ENCODE measurements at regions not wholly inside any gene's neighbourhood (a gene's known extent, or its start where the extent isn't known, plus 50 kb on each side); places are given as distances from the start of the nearest gene placed in this dataset.

DNA sequence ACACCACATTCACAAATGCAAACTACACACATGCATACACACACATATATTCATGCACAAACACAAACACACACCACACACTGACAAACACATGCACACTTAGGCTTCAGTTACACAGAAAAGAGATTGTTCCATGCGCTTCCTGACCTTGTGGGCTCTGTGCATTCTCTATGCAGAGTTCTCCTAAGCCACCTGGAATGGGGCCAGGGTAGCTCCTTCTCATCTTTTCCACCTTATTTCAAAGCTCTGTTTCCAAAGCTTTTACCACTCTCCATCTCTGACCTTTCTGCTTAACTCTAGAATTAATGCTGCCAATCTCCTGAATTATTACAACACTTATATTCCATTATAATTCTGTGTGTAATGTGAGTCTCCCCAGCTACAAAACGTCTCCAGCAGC, 522.3 kb upstream of the MYT1L start:
- H3K36me3 ChIP-seq, result no peaks in the 10 kb centered on the region
- no peaks in the 10 kb centered on the region for H3K27me3 ChIP-seq
- no peak overlapping the region for H3K4me3 ChIP-seq
- no peak for DNase-seq (ENCODE audit: low spot score in 2 of 2)
- H3K4me1 ChIP-seq, result no peaks in the 10 kb centered on the region
- TF ChIP-seq, protein P1, sequence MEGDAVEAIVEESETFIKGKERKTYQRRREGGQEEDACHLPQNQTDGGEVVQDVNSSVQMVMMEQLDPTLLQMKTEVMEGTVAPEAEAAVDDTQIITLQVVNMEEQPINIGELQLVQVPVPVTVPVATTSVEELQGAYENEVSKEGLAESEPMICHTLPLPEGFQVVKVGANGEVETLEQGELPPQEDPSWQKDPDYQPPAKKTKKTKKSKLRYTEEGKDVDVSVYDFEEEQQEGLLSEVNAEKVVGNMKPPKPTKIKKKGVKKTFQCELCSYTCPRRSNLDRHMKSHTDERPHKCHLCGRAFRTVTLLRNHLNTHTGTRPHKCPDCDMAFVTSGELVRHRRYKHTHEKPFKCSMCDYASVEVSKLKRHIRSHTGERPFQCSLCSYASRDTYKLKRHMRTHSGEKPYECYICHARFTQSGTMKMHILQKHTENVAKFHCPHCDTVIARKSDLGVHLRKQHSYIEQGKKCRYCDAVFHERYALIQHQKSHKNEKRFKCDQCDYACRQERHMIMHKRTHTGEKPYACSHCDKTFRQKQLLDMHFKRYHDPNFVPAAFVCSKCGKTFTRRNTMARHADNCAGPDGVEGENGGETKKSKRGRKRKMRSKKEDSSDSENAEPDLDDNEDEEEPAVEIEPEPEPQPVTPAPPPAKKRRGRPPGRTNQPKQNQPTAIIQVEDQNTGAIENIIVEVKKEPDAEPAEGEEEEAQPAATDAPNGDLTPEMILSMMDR (IDR thresholded peaks at IDR 0.05), result no peak
- TF ChIP-seq POLR2A (IDR thresholded peaks at IDR 0.05), result no peak
- no peak for TF ChIP-seq POLR2AphosphoS5 (IDR thresholded peaks at IDR 0.05)
- 57% methylated on average over 2 of the region's 2 CpGs for WGBS
- H3K27ac ChIP-seq, result no peak overlapping the region
- no peaks in the 10 kb centered on the region for H3K9me3 ChIP-seq

DNA sequence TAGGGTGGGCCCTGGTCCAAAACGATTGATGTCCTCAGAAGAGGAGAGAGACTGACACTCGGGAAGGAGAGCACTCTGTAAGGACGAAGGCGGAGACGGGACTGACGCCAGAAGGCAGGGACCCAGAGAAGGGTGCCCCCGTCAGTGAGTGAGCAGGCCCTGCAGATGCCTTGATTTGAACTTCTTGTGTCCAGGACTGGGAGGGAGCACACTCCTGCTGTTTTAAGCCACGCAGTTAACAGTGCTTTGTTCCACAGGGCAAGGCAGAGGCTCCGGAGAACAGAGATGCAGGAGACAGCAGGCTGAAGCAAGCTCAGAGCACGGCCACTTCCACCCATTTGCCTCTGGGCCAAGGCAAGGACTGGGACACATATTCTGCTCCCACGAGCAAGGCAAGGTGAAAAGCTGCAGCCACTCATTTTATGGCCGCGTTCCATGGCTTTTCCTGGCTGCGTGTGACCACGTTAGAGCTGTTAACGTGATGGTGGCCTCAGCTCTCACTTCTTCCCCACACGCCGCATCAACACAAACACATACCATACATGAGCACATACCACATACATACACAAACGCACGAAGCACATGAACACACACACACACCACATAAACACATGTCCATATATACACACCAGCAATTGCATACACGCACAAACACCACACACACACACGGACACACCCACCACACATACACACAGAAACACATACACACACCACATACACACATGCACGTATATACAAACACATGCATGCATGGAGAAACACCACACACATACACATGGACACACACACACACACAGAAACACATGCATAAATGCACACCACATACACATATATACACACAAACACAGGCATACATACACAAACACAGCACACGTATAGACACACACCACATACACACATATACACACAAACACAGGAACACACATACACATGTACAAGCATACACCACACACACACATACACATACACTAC, 521.0 kb upstream of the MYT1L start:
- Histone ChIP-seq H3K4me1 (peaks cover 4% of the 10 kb centered on the region), H3K4me3 (no peak overlapping the region), H3K27ac (no peak overlapping the region), H3K9me3 (no peaks in the 10 kb centered on the region), H3K36me3 (no peaks in the 10 kb centered on the region), H3K27me3 (no peaks in the 10 kb centered on the region)
- DNase-seq (ENCODE audit: low spot score in 2 of 2), result no peak
- no peak for TF ChIP-seq POLR2AphosphoS5 (IDR thresholded peaks at IDR 0.05)
- TF ChIP-seq, protein P1 (IDR thresholded peaks at IDR 0.05), result no peak
- TF ChIP-seq POLR2A (IDR thresholded peaks at IDR 0.05), result no peak
- TF ChIP-seq EP300 (IDR thresholded peaks at IDR 0.05), result no peak
- WGBS, result 71% methylated on average over 24 of the region's 24 CpGs

DNA sequence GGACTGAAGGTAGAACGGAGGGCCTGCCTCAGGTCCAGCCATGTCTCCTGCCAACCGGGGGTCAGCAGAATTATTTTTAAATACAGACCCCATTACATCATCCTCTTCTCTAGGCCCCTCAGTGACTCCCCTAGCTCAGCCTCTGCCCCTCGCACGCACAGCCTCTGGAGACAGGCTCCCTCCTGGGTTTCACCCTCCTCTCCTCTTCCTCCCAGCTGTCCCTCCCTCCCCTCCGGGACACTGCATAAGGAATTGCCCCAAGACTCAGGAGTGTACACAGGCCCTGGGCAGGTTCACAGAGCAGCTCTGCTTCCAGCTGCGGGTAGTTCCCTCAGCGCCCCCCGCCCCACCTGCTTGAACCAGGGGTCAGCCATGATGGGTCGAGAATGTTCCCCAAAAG, 520.2 kb upstream of the MYT1L start:
- no peak overlapping the region for H3K27ac ChIP-seq
- WGBS, result 82% methylated on average over 9 of the region's 9 CpGs
- no peaks in the 10 kb centered on the region for H3K9me3 ChIP-seq
- peaks cover 12% of the 10 kb centered on the region for H3K4me1 ChIP-seq
- H3K4me3 ChIP-seq, result no peak overlapping the region
- TF ChIP-seq POLR2AphosphoS5 (IDR thresholded peaks at IDR 0.05) (no peak), POLR2A (IDR thresholded peaks at IDR 0.05) (no peak), EP300 (IDR thresholded peaks at IDR 0.05) (no peak)
- TF ChIP-seq, protein P1 (IDR thresholded peaks at IDR 0.05), result no peak
- DNase-seq (ENCODE audit: low spot score in 2 of 2), result no peak
- no peaks in the 10 kb centered on the region for H3K27me3 ChIP-seq
- no peaks in the 10 kb centered on the region for H3K36me3 ChIP-seq

DNA sequence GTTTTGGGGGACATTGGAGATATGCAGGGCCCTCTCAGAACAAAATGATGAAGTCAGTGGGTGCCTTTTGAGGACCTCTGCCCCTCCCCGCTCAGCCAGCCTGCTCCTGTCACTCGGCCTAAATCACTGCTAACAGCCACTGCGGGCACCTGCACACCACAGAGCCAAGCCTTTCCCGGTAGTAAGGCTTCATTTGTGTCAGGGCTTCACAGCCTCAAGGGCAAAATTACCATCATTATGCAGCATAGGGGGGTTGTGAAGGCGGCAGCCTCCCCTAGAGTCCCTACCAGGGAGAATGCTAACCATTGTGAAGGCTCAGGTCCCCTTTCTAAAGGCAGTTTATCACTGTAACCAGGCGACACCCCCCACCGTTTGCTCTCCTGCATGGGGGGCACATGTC, 519.8 kb upstream of the MYT1L start:
- H3K9me3 ChIP-seq, result no peaks in the 10 kb centered on the region
- peaks cover 17% of the 10 kb centered on the region for H3K4me1 ChIP-seq
- 86% methylated on average over 6 of the region's 7 CpGs for WGBS
- TF ChIP-seq, protein P1 (IDR thresholded peaks at IDR 0.05), result no peak
- TF ChIP-seq POLR2AphosphoS5 (IDR thresholded peaks at IDR 0.05) (no peak), EP300 (IDR thresholded peaks at IDR 0.05) (no peak), POLR2A (IDR thresholded peaks at IDR 0.05) (no peak)
- H3K36me3 ChIP-seq, result no peaks in the 10 kb centered on the region
- no peaks in the 10 kb centered on the region for H3K27me3 ChIP-seq
- no peak overlapping the region for H3K4me3 ChIP-seq
- no peak overlapping the region for H3K27ac ChIP-seq
- no peak for DNase-seq (ENCODE audit: low spot score in 2 of 2)

DNA sequence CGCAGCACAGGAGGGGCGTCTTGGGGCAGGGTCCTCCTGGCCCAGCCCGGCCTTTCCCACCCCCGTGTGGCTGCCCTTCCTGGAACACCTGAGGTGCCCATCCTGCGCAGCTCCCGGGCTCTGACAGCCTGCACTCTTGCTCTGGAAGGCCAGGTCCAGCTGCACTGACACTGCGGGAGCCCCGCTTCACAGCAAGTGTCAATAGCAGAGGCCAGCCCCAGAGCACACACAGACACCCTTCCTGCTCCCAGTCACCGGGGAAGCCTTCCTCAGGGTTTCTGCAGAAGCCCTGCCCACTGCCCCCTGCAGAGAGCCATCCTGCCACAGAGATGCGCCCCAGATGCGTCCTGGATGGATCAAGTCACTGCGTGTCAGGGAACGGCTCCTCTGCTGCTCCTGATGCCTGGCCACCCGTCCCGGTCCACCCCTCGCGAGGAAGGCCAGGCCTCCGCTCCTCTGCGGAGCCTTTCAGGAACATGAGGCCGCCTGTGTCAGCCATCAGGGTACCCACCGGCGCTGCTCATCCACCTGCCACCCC, 519.2 kb upstream of the MYT1L start:
- TF ChIP-seq, protein P1 (IDR thresholded peaks at IDR 0.05), result no peak
- TF ChIP-seq POLR2A (IDR thresholded peaks at IDR 0.05) (no peak), POLR2AphosphoS5 (IDR thresholded peaks at IDR 0.05) (no peak), EP300 (IDR thresholded peaks at IDR 0.05) (no peak)
- no peaks in the 10 kb centered on the region for H3K27me3 ChIP-seq
- H3K4me3 ChIP-seq, result no peak overlapping the region
- H3K9me3 ChIP-seq, result no peaks in the 10 kb centered on the region
- no peak overlapping the region for H3K27ac ChIP-seq
- WGBS, result 100% methylated on average over 4 of the region's 22 CpGs
- H3K4me1 ChIP-seq, result peaks cover 21% of the 10 kb centered on the region
- no peaks in the 10 kb centered on the region for H3K36me3 ChIP-seq
- no peak for DNase-seq (ENCODE audit: low spot score in 2 of 2)

Data from suprapubic skin (tissue), 4 donors.